ENCODE measurements at regions not wholly inside any gene's neighbourhood (a gene's known extent, or its start where the extent isn't known, plus 50 kb on each side); places are given as distances from the start of the nearest gene placed in this dataset.

- no peak for DNase-seq
Measured at GRCh38 chr10:3016016-3016415, 51.3 kb upstream of the PFKP start.

- no peak for DNase-seq
Measured at GRCh38 chr10:3014968-3015367, 52.4 kb upstream of the PFKP start.

- no peak for DNase-seq
Measured at GRCh38 chr10:3012223-3012622, 55.1 kb upstream of the PFKP start.

- no peak for DNase-seq
Measured at GRCh38 chr10:3010816-3011460, 56.4 kb upstream of the PFKP start.

GRCh38 chr10:3010334-3010733, 57.0 kb upstream of the PFKP start:
- peak; percentile 42 for DNase-seq

GRCh38 chr10:3009341-3009740, 58.0 kb upstream of the PFKP start:
- no peak for DNase-seq

GRCh38 chr10:3008518-3009195, 58.7 kb upstream of the PFKP start:
- DNase-seq: no peak

GRCh38 chr10:3006607-3007006, 60.7 kb upstream of the PFKP start:
- DNase-seq: no peak

- no peak for DNase-seq
Measured at GRCh38 chr10:3006093-3006492, 61.3 kb upstream of the PFKP start.

GRCh38 chr10:3002304-3002703, 65.0 kb upstream of the PFKP start:
- DNase-seq: no peak

- DNase-seq: no peak
Measured at GRCh38 chr10:3000048-3000447, 67.3 kb upstream of the PFKP start.

GRCh38 chr10:2994221-2994961, 73.0 kb upstream of the PFKP start:
- peak; percentile 62 for DNase-seq

- DNase-seq: no peak
Measured at GRCh38 chr10:2993636-2994035, 73.7 kb upstream of the PFKP start.

- no peak for DNase-seq
Measured at GRCh38 chr10:2992401-2993198, 74.7 kb upstream of the PFKP start.

GRCh38 chr10:2990764-2991163, 76.6 kb upstream of the PFKP start:
- peak; percentile 80 for DNase-seq

GRCh38 chr10:2989292-2989947, 77.9 kb upstream of the PFKP start:
- no peak for DNase-seq

- no peak for DNase-seq
Measured at GRCh38 chr10:2987185-2987768, 80.1 kb upstream of the PFKP start.

GRCh38 chr10:2986391-2986801, 81.0 kb upstream of the PFKP start:
- no peak for DNase-seq

GRCh38 chr10:2985729-2986232, 81.6 kb upstream of the PFKP start:
- DNase-seq: no peak

GRCh38 chr10:2984682-2985081, 82.7 kb upstream of the PFKP start:
- no peak for DNase-seq

- no peak for DNase-seq
Measured at GRCh38 chr10:2982146-2982545, 85.2 kb upstream of the PFKP start.

- no peak for DNase-seq
Measured at GRCh38 chr10:2981361-2981801, 86.0 kb upstream of the PFKP start.
